ENCODE measurements at regions not wholly inside any gene's neighbourhood (a gene's known extent, or its start where the extent isn't known, plus 50 kb on each side); places are given as distances from the start of the nearest gene placed in this dataset.

DNA sequence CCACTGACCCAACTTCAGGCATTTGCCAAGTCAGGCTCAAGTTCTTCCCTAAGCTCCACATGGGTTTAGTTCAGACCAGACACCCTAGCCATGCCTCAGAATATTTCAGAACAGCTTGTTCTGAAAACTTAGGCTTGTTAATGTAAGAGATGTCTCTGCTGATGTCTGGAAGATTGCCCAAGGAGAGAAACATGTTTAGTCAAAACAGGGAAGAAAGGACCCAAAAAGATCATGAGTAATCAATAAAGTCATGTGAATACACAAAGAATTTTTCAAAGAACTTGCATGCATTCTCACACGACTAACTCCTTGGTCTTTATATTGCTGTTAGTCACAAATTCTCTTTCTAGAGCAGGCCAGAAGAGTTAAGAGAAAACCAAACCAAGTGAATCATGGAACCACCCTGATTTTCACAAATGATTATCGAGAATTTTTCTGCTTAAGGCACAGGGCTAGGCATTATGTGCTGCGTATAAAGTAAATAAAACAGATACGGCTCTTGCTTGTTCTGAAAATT, 158.1 kb upstream of the HMHB1 start:
- TF ChIP-seq, protein P1, sequence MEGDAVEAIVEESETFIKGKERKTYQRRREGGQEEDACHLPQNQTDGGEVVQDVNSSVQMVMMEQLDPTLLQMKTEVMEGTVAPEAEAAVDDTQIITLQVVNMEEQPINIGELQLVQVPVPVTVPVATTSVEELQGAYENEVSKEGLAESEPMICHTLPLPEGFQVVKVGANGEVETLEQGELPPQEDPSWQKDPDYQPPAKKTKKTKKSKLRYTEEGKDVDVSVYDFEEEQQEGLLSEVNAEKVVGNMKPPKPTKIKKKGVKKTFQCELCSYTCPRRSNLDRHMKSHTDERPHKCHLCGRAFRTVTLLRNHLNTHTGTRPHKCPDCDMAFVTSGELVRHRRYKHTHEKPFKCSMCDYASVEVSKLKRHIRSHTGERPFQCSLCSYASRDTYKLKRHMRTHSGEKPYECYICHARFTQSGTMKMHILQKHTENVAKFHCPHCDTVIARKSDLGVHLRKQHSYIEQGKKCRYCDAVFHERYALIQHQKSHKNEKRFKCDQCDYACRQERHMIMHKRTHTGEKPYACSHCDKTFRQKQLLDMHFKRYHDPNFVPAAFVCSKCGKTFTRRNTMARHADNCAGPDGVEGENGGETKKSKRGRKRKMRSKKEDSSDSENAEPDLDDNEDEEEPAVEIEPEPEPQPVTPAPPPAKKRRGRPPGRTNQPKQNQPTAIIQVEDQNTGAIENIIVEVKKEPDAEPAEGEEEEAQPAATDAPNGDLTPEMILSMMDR (IDR thresholded peaks at IDR 0.05): no peak
- TF ChIP-seq POLR2A (IDR thresholded peaks at IDR 0.05): no peak

Data from heart left ventricle (tissue), 13 donors.